GM18861 (cell line): ENCODE measurements at regions not wholly inside any gene's neighbourhood (a gene's known extent, or its start where the extent isn't known, plus 50 kb on each side); places are given as distances from the start of the nearest gene placed in this dataset.

Experiments used
- ATAC-seq: cut with Tn5 transposase; IDR thresholded peaks from one replicate; pipeline ENCODE4 v1.9.1; 2021; ENCODE audit not compliant: unreplicated experiment

DNA sequence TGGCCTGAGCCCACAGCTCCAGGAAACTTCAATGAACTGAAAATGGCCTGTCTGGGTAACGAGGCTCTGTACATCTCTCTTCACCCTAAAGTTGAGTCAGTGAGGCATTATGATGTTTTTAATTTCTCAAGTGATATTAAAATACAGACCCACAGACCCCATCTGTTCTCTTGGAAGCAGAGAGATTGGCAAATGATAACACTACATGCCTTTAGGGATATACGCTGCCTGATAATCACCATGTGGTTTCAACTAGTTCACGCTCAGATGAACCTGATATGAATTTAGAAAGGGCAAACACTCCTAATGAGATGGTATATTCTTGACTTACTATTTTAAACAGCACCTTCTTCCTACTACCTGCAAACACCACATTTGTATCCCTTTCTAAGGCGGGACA, 127.5 kb downstream of the RFC3 start:
- no peak for ATAC-seq

DNA sequence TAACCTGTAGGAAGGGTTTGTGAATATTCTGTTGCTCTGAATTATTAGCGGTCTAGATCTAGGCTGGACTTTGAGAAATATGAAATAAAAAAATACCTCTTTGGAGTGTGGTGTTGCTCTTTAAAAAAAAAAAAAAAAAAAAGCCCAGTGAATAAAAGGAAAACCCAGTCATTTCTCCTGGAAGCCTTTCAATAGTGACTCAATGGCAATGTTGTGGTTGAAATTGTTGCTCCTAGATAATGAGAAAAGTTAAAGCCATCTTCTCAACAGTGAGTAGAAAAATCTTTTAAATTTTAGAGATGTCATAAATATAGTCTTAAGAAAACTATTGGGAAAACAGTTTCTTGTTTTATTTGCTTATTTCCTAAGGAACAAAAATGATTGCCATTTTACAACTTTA, 135.3 kb downstream of the RFC3 start:
- ATAC-seq, result no peak

DNA sequence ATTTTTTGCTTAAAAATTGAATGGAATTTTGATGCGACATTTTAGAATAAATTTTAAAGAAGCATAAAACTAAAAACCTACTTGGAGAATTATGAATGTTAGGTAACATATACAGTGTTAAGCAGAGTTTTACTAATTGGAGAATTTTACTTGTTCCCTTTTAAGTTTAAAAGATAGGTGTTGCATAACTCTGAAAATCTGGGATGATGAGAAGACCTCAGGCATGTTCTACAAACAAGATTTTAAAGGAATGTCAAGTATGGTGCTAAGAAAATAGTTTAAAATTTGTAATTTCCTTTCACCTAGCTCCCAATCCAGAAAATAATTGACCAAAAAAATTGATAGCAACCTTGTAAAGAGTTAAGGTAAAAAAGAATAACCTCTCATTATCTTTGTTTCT, 135.8 kb downstream of the RFC3 start:
- ATAC-seq, result no peak

DNA sequence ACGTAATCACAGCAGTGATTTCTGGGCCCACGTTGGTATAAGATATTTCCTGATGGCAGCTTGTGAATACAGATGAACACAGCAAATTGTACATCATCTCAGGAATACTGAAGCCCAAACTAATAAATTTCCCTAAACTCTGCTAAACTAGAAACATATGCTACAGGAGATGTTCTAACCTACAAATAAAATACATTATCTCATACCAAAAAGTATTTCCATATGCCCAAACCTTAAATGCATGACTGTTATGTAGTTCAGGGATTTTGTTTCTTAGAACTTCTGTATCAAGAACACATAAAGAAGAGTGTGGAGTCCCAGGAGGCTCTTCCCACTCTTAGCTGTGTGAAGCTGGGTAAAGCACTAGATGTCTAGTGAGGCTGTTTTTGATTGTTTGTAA, 138.4 kb downstream of the RFC3 start:
- ATAC-seq, result no peak

DNA sequence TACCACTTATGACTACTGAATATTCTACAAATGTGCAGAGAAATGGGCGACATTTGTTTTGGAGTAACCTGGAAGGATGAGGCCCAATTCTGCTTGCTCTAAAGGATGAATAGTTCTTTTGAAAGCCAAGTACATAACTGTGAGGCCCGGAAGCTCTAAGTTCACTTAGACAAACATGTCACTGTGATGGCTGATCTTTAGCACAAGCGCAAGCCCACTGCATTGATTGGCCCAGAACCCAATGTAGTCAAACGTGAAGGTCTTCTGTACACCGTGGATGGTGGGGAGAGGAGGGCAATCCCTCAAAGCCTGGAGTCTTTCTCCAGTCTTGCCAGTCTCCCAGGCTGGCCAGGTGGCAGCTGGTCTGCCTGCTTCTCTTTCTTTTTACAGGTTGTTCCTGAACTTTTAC, 139.6 kb downstream of the RFC3 start:
- ATAC-seq, result no peak

DNA sequence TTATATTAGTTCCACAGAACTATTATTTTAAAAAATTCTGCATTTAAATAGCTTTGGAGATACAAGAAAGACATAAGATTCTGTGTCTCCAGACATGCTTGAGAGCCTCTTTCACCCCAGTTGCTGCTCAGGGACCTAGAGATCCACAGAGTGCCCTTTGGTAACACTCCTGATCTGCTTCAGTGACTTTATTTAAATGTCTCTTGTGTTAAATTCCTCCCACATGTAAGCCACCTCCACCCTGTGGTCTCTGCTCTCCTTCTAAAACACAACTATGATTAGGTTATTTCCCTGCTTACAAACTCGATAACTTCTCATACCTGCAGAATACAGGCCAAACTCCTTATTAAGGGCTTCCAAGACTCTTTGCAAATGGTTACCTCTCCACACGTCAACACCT, 141.0 kb downstream of the RFC3 start:
- no peak for ATAC-seq

DNA sequence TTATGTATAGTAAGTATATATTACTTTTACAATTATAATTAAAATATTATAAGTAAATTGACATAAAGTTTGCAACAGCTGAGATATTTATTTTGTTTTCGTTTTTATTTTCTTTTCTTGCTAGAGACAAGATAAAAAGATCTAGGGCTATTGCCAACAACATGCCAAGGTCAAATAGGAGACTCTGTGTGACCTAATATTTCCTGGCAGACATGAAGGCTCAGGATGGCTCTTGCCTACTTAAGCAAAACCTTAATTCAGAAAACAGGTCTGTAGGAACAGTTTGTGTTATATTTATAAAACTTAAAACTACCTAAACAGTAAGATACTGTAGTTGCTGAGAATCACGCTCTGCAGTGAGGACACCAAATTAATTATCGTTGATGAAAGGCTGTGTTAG, 145.2 kb downstream of the RFC3 start:
- ATAC-seq, result no peak

DNA sequence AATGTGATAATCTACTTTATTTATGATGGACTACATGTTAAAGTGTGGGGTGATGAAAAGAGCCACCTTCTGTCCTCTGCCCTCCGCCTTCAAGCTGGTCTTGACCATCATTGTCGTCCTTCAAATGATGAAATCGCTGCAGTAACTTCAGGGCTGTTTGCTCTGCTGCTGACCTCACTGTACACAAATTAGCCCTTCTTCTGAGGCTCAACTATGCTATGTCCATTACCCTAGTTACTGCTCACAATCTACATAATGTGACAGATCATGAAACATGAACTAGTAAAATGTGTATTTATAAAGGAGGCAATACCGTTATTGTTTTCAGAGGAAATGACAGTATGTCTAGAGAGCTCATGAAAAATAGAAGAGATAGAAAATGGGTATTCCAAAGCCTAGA, 145.9 kb downstream of the RFC3 start:
- ATAC-seq, result no peak

DNA sequence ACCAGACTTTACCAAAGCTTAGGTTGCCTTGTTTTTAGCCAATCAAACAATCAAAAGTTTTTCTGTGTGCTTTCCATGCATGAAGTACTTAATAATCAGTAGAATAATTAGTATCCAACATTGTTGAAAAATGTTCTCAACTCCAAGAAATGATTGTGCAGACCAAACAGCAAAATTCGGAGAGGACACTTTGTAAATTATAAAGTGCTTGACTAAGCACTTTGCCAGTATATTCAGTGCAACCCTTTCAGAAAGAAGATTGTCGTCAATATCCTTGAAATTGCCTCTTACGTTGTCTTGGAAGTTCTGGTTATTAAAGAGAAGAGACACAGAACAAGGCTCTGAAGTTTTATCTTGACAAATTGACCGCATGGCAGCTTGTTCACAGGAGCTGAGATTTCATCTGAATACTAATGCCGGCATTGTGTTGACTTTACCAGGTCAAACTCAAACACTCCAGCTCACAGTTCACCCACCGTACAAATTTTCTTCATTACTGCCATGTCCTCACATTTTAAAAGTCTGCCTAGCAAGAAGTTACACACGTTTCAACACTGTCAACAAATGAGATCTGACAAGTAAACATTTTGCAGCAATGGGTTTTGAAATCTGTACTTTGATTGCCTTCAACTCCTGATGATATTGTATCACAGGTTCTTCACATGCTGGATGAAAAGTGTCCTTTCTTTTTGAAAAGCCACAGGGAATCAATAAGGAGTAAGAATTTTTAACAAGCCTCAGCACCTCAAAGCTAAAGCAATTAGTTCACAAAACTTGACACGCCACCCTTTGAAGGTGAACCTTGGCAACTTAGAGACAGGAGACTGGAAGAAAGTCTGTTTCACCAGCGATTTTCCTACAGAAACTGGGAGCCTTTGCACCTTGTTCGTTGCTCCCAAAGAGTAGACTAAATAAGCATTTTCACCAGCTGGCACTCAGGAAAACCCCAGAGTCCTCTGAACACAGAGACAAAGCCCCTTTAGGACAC, 150.9 kb downstream of the RFC3 start:
- no peak for ATAC-seq

DNA sequence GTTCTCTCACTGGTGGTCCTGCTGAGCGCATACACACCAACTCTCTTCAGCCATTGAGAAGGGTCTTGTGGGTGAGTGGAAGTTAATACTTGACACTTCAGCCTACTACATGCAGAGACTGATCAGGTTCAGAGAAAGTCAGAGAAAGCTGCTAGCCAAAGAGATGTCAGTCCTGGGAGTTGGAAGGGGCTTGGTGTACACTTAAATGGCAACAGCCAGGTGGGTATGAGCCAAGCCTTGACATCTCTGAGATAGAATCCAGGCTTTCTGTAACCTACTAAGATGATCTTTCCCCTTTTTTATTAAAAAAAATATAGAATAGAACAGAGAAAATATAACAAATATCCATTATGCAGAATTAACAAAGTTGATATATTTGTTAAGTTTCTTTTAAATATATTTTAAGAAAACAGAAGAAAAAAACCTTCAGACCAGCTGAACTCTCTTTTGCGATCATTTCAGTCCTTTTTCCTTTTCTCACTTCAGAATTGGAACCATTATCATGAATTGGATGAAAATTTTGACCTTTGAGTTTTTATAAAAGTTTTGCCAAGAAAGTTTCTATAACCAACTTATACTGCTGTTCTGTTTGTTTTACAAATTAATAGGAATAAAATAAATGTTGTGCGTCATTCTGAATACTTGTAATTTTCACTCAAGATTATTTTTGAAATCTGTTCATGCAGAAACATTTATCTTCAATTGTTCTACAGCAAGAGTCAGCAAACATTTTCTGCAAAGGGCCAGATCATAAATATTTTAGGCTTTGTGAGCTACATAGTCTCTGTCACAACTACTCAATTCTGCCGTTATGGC, 153.0 kb downstream of the RFC3 start:
- ATAC-seq, result no peak

DNA sequence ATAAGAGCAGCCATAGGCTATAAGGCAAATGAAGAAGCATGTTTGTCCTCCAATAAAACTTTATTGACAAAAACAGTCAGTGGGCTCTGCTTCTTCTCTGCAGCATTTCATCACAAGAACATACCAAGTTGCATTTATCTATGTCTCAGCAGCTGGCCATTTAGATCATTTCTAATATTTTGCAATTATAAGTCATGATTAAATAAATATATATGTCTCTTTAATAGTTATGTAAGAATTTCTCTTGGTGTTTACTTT, 153.5 kb downstream of the RFC3 start:
- ATAC-seq, result no peak

DNA sequence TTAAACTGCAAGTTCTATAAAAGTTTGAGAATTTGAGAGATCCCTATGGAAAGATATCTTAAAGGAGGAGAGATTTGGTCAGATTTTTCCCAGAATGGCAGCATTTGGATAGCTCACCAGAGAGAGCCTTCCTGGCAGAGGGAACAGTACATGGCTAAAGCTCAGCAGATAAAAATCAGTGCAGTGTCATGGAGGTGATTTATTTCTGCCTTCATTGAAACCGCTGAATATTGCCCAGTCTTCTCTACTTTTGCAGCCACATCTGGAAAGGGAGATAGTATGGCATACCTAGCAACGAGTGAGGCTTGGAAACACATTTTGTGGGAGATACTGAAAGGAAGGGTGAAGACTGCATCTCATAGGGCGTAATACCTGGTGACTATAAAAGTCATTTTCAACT, 155.2 kb downstream of the RFC3 start:
- ATAC-seq, result no peak

DNA sequence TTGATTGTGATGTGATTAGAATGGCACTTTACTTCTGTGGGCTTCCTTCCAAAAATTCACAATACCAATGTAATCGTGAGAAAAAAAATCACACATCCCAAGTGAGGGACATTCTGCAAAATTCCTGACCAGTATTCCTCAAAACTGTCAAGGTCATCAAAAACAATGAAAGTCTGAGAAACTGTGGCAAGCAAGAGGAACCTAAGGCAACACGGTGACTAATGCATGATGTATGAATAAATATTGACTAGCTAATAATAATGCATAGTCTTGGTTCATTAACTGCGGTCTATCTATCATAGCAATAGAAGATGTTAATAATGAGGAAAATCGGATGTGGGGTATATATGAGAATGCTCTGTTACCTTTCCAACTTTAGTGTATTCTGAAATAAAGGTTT, 159.0 kb downstream of the RFC3 start:
- ATAC-seq, result no peak

DNA sequence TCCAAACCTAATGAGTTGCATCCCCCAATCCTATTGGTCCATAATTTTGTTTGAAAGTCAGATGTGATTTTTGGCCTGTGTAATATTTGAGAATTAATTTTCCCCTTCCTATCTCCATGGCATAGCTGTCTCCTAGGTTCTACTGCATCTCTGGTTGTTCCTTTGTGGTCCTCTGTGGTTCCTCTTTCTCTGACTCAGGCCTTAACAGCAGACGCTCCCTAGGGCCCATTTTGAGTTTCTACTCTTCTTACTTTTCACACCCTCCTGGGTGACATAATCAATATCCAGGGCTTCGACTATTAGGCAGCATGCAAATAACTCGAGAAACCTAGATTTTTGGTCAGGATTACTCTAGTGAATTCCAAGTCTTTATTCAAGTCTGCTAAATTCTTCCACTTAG, 160.7 kb downstream of the RFC3 start:
- ATAC-seq, result no peak

DNA sequence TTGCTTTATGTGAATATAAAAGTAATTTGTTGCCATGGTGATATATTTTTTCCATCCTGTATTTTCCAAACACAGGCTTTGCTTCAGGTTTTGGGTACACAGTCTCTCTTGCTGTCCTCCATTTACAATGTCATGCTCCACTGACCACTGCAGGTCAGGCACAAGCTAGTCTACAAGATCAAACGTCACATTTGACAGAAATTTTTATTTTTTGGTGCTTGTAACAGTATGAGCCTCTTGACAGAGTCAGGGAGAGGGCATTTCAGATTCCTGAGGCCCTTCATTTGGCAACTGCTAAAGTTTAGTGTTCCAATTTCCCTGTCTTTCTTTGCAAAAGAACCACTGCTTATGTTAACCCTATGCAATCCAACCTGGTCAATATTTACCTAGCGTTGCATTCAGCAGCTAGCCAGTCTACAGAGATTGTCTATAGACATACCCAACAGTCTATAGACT, 175.0 kb downstream of the RFC3 start:
- ATAC-seq, result no peak

DNA sequence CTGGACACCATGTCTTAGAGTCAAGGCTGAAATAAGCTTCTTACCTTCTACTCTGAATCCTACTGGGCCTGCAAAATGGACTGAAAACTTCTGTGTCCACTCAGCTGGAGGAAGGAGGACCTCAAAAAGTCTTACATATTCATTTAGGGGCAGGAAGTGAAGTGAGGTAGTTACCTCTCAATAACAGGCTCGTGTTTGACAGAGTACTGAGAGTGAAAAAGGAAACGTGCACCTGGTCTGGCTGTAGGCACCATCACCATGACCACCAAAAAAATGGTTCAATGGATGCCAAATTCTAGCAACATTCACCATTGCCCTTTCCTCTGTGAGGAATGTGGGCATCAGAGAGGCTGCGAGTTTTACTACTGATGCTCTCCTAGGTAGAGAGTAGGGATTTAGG, 176.2 kb downstream of the RFC3 start:
- no peak for ATAC-seq

DNA sequence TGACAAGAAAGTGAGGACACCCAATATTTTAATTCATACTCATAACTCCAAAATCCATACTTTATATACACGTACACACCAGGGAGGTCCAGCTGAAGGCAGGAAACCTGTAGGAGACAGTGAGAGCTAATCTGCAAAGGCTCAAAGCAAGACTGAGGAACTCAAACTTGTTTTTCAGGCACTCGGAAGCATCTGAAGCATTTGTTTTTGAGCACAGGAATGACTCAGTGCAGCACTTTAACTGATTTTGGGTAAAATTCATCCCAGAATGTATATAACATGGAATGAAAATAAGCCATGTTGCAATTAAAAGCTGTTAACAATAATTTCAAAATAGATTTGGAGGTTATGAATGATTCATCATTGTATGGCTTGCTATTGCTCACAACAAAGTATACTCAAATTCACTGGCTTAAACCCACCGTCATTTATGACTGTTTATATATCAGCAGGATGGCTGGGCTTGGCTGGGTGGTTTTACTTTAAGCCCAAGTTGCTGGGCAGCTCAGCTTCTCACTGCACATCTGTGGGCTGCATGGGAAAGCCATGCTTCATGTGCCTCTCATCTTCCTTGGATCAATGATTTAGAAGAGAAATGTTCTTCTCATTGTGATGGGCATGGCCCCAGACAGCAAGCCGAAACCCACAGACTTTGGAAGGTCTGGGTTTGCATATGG, 177.0 kb downstream of the RFC3 start:
- ATAC-seq, result no peak

DNA sequence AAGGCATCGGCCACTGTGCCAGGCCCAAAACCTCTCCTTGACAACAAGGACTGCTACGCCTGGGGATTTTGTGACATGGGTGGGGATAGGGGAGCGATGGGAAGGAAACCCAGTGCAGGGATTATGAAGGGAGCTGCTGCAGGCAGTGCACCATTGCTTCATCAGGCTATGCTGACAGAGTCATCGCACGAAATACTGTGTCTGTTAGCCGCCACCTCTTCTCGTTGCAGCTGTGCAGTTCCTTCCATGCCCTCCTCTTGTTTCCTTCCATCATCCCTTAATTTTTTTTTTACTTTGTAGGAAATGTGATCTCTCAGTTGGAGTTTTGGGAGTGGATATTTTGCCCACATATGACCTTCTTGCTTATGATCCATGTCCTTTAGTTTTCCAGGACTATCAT, 178.7 kb downstream of the RFC3 start:
- no peak for ATAC-seq

DNA sequence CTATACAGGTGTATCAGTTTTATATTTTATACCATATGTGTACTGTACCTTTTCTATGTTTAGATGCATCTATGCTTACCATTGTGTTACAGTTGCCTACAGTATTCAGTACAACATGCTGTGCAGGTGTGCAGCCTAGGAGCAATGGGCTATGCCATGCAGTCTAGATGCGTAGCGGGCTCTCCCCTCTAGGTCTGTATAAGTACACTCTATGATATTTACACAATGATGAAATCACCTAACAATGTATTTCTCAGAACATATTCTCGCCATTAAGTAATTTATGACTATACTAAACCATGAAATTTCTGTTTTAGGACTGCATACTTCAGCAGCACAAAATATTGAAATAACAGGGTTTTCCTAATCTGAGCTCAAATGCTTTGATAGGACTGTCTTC, 179.6 kb downstream of the RFC3 start:
- no peak for ATAC-seq

DNA sequence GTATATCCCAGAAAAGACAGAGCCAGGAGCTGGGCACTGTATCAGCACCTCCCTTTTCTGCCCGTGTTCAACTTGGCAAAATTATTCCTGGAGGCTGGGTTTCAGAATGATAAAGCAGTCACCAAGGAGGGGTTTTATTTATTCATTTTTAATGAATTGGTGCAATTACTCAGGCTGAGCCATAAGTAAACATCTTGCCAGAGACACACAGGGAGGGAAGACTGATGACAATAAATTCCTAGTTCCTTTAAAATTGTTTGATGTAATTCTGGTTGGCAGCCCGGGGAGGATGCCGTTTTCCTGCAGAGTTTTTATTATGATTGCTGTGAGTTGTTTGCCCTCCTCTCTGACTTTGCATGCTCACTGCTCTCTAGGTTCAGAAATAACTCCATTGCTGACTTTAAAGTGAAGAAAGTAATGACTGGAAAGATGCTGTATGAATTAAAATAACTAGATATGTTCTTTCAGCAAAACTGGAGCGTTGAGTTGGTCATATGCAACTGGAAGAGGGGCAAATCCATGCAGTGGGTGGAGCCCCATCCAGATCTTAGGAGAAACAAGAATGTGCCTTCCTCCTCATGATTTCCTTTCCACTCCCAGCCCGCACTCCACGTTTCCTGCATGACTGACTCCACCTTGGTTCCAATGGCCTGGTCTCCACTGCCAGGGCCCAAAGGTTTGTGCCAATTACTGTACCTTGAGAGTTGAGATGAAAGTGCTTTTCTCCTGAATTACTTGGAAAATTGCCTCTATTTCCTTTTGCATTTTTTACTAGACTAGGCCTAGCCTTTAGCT, 182.1 kb downstream of the RFC3 start:
- no peak for ATAC-seq

DNA sequence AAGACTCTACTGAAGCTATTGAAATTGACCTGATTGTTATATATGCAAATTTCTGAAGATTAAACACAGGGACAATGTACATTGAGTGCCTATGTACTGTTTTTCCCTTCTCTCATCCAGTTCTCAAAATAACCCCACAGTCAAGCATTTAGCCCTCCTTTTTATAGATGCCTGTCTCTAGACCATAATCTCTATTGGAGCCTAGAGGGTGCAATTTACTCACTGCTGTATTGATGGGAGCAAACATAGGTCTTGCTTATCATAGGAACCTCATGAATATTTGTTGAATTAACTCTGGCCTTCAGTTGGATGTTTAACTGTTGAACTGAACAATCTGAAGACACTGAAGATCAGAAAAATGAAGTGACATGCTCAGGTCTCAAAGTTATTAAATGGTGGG, 183.0 kb downstream of the RFC3 start:
- no peak for ATAC-seq
